Glutamatergic neuron (in vitro differentiated cells): ENCODE measurements at regions not wholly inside any gene's neighbourhood (a gene's known extent, or its start where the extent isn't known, plus 50 kb on each side); places are given as distances from the start of the nearest gene placed in this dataset.
"Not testable (repeated sequence)": the region's sequence is repeated elsewhere in the genome, so short reads cannot be mapped to it uniquely, and the experiment has no call there.

ENCODE experiments used
- DNase-seq: peaks from one replicate; pipeline ENCODE4 v3.0.0; 2022
- H3K27ac Mint-ChIP-seq: one replicate; pipeline ENCODE4 v1.8.0; 2020; ENCODE audit warnings: mild to moderate bottlenecking, mixed read lengths, inconsistent platforms; ENCODE audit not compliant: unreplicated experiment
- H3K27me3 Mint-ChIP-seq: one replicate; pipeline ENCODE4 v1.8.0; 2020; ENCODE audit warnings: mild to moderate bottlenecking, moderate library complexity, mixed read lengths, inconsistent platforms; ENCODE audit not compliant: unreplicated experiment
- H3K36me3 Mint-ChIP-seq: one replicate; pipeline ENCODE4 v1.8.0; 2020; ENCODE audit warnings: mild to moderate bottlenecking, mixed read lengths, inconsistent platforms; ENCODE audit not compliant: unreplicated experiment
- H3K4me1 Mint-ChIP-seq: one replicate; pipeline ENCODE4 v1.8.0; 2020; ENCODE audit warnings: mild to moderate bottlenecking, low read depth, mixed read lengths, inconsistent platforms; ENCODE audit not compliant: unreplicated experiment
- H3K4me3 Mint-ChIP-seq: one replicate; pipeline ENCODE4 v1.8.0; 2020; ENCODE audit warnings: mild to moderate bottlenecking, mixed read lengths, inconsistent platforms; ENCODE audit not compliant: unreplicated experiment
- H3K9me3 Mint-ChIP-seq: one replicate; pipeline ENCODE4 v1.8.0; 2020; ENCODE audit warnings: mild to moderate bottlenecking, moderate library complexity, mixed read lengths, inconsistent platforms; ENCODE audit not compliant: unreplicated experiment
- CTCF ChIP-seq: fragments of 200-600 bp; sonication (generic); IDR thresholded peaks from one replicate; pipeline ENCODE4 v1.5.0; 2021; ENCODE audit not compliant: partially characterized antibody, unreplicated experiment

DNA sequence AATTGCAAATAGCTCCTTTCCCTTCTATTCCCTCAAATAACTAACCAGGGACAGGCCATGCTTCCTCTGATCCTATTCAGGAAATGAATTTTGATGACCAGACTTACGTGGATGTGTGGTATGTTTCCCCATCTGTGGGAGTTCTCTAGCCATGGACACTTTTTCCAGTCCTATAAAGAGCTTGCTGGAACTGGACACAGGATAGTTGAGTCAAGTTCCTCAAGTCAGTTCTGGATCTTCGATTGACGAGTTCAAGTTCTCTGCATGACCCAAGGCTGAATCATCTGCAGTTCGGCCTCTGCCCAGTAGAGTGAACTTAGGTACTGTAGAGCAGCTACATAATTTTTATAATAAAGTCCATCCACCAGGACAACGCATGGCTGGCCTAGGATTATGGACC, 52.7 kb upstream of the CCND1 start:
- H3K27me3 Mint-ChIP-seq: peaks cover 5% of the 10 kb centered on the region
- peaks cover 12% of the 10 kb centered on the region for H3K36me3 Mint-ChIP-seq
- no peak for TF ChIP-seq CTCF
- no peak for DNase-seq
- no peaks in the 10 kb centered on the region for H3K9me3 Mint-ChIP-seq
- H3K4me1 Mint-ChIP-seq: no peaks in the 10 kb centered on the region
- no peak overlapping the region for H3K27ac Mint-ChIP-seq
- no peak overlapping the region for H3K4me3 Mint-ChIP-seq

DNA sequence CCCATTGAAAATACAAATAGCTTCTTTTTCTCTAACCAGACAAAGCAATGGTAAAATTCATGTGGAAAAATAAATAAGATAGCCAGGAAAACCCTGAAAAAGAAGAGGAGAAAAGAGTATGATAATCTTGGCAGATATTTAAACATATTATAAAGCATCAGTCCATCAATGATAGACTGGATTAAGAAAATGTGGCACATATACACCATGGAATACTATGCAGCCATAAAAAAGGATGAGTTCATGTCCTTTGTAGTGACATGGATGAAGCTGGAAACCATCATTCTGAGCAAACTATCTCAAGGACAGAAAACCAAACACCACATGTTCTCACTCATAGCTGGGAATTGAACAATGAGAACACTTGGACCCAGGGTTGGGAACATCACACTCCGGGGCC, 50.9 kb upstream of the CCND1 start:
- not testable (repeated sequence) for H3K4me1 Mint-ChIP-seq, H3K4me3 Mint-ChIP-seq, H3K9me3 Mint-ChIP-seq, DNase-seq, H3K27me3 Mint-ChIP-seq, H3K27ac Mint-ChIP-seq
- peaks cover 12% of the 10 kb centered on the region for H3K36me3 Mint-ChIP-seq
